H1 (cell line): ENCODE measurements at regions not wholly inside any gene's neighbourhood (a gene's known extent, or its start where the extent isn't known, plus 50 kb on each side); places are given as distances from the start of the nearest gene placed in this dataset.

ENCODE experiments used
- CHD2 ChIP-seq: IDR thresholded peaks from 2 replicates; pipeline ENCODE4 v1.6.1; 2012; ENCODE audit warnings: low read length, improper control_type of control experiment
- CTBP2 ChIP-seq: IDR thresholded peaks from 2 replicates; pipeline ENCODE4 v1.7.0; 2011; ENCODE audit warnings: borderline replicate concordance, mild to moderate bottlenecking, moderate library complexity, mixed read lengths, low read length; ENCODE audit not compliant: insufficient read depth, insufficient read length
- HDAC2 ChIP-seq, 2 experiments: fragments of 300-600 bp in 1 of 2; sonication (generic) in 1 of 2; IDR thresholded peaks; 2 replicates each; pipeline ENCODE4 v1.6.1; 2011 to 2012; ENCODE audit warnings: low read depth in 2 of 2, low read length in 2 of 2, mild to moderate bottlenecking in 2 of 2, moderate library complexity in 2 of 2, borderline replicate concordance in 1 of 2, inconsistent platforms in 1 of 2
- JUN ChIP-seq: IDR thresholded peaks from 2 replicates; pipeline ENCODE4 v1.6.1; 2011; ENCODE audit warnings: low read depth, mild to moderate bottlenecking, improper control_type of control experiment, low read length
- POLR2A ChIP-seq, 2 experiments: IDR thresholded peaks; 1 replicate in 1 of 2; 2 replicates in 1 of 2; pipeline ENCODE4 v1.6.1; 2011; ENCODE audit warnings: low read depth in 2 of 2, low read length in 2 of 2, mild to moderate bottlenecking in 2 of 2; ENCODE audit errors: control extremely low read depth in 1 of 2
- POLR2AphosphoS5 ChIP-seq: IDR thresholded peaks from 2 replicates; pipeline ENCODE4 v1.6.1; 2011; ENCODE audit warnings: low read depth, low read length
- RFX5 ChIP-seq: IDR thresholded peaks from 2 replicates; pipeline ENCODE4 v1.6.1; 2011; ENCODE audit warnings: low read depth, low read length, improper control_type of control experiment, borderline replicate concordance
- SAP30 ChIP-seq: fragments of 300-600 bp; sonication (generic); IDR thresholded peaks from 2 replicates; pipeline ENCODE4 v1.7.1; 2012; ENCODE audit warnings: low read length, moderate library complexity, mild to moderate bottlenecking, inconsistent platforms; ENCODE audit not compliant: insufficient read depth, insufficient replicate concordance

- no peak for TF ChIP-seq CHD2
- no peak for TF ChIP-seq HDAC2 (IDR thresholded peaks at IDR 0.05; ENCODE audit: borderline replicate concordance in 1 of 2, low read depth in 2 of 2, low read length in 2 of 2)
- TF ChIP-seq POLR2AphosphoS5 = no peak
- TF ChIP-seq CTBP2 = no peak
- no peak for TF ChIP-seq SAP30
- TF ChIP-seq POLR2A (IDR thresholded peaks at IDR 0.05; ENCODE audit: control extremely low read depth in 1 of 2, low read depth in 2 of 2, low read length in 2 of 2) = no peak
- TF ChIP-seq RFX5 = no peak
- no peak for TF ChIP-seq JUN
Measured at GRCh38 chr6:167760979-167761793, 65.5 kb upstream of the AFDN start (continued).
